AG09319 (cell line): ENCODE measurements at regions not wholly inside any gene's neighbourhood (a gene's known extent, or its start where the extent isn't known, plus 50 kb on each side); places are given as distances from the start of the nearest gene placed in this dataset.

ENCODE experiments used
- DNase-seq: peaks from one replicate; pipeline ENCODE4 v3.0.0-alpha.2; 2010; ENCODE audit warnings: low read depth; ENCODE audit errors: extremely low read depth
- CTCF ChIP-seq: IDR thresholded peaks from 2 replicates; pipeline ENCODE4 v1.5.1; 2011; ENCODE audit warnings: low read depth, mild to moderate bottlenecking, inconsistent platforms, low read length, moderate library complexity

GRCh38 chr3:107977221-107978130, 113.4 kb downstream of the CD47 start:
- TF ChIP-seq CTCF = no peak
- no peak for DNase-seq

GRCh38 chr3:107976202-107976800, 114.5 kb downstream of the CD47 start:
- DNase-seq = no peak
- TF ChIP-seq CTCF = no peak

- DNase-seq = no peak
- TF ChIP-seq CTCF = no peak
These were observed 115.2 kb downstream of the CD47 start for GRCh38 chr3:107975529-107976201.

- TF ChIP-seq CTCF = no peak
- DNase-seq = no peak
These were observed 116.9 kb downstream of the CD47 start for GRCh38 chr3:107973961-107974360.

GRCh38 chr3:107973152-107973551, 117.7 kb downstream of the CD47 start:
- DNase-seq = no peak
- TF ChIP-seq CTCF = no peak

GRCh38 chr3:107970993-107971580, 119.7 kb downstream of the CD47 start:
- no peak for TF ChIP-seq CTCF

More at GRCh38 chr3:107970993-107971580, 119.7 kb downstream of the CD47 start:
- DNase-seq = no peak
